ENCODE measurements at regions not wholly inside any gene's neighbourhood (a gene's known extent, or its start where the extent isn't known, plus 50 kb on each side); places are given as distances from the start of the nearest gene placed in this dataset.
"Not testable (repeated sequence)": the region's sequence is repeated elsewhere in the genome, so short reads cannot be mapped to it uniquely, and the experiment has no call there.

GRCh38 chr2:49753344-49753985 lies 599.1 kb upstream of the FSHR start:
- POLR2A ChIA-PET = no interaction called here
- DNase-seq = peak in 2 of 3 donors; percentile 11 to 24

DNA sequence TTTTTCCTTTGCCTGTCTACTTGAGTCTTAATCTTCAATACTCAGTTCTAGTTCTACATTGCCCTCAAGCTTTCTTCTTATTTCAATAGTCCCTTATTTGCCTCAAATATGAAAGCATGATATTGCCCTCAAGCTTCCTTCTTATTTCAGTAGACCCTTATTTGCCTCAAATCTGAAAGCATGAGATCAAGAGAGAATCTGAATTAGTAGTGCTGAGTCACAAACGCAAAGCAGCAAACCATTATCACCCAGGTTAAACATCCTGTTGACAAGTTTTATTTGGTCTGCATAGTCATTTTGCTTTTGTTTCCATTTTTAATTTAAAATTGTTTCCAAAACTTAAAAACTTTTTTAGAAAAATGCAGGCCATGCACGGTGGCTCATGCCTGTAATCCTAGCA lies 583.3 kb upstream of the FSHR start:
- no CpG with 5 or more reads among the region's 2 CpGs for WGBS (ENCODE audit: insufficient coverage)
- Histone ChIP-seq H3K27ac (ENCODE audit: insufficient read depth in 1 of 2, low read depth in 1 of 2, low read length in 2 of 2, poor library complexity in 1 of 2, severe bottlenecking in 2 of 2) (no peak overlapping the region), H3K27me3 (replicated peaks in 2 of 5; ENCODE audit: control insufficient read depth in 4 of 5, insufficient read depth in 5 of 5, low read length in 4 of 5) (no peaks in the 10 kb centered on the region), H3K4me3 (ENCODE audit: control insufficient read depth in 1 of 7, extremely low read depth in 1 of 7, insufficient read depth in 4 of 7, low read depth in 2 of 7, low read length in 6 of 7) (no peak overlapping the region), H3K9me3 (ENCODE audit: control extremely low read depth in 1 of 5, control insufficient read depth in 4 of 5, insufficient read depth in 2 of 5, low read depth in 1 of 5, low read length in 4 of 5) (peaks cover 0 to 6% (median 0%) of the 10 kb centered on the region in 5 experiments), H3K36me3 (ENCODE audit: control insufficient read depth in 4 of 4, insufficient read depth in 4 of 4, low read length in 3 of 4) (no peaks in the 10 kb centered on the region), H3K4me1 (ENCODE audit: control extremely low read depth in 1 of 4, control insufficient read depth in 4 of 4, insufficient read depth in 4 of 4, low read length in 3 of 4) (peaks cover 0 to 7% (median 4%) of the 10 kb centered on the region in 4 experiments)
- peak in 2 of 3 donors; percentile 45 to 63 for DNase-seq
- ChIA-PET POLR2A (no interaction called here), CTCF (interaction anchor here (1.4 kb wide), 1 partner anchor 9 kb away, joined by 4 read pairs; no protein-coding TSS in a partner anchor)

More at GRCh38 chr2:49753344-49753985, 599.1 kb upstream of the FSHR start:
- no peaks in the 10 kb centered on the region for H3K4me1 ChIP-seq (ENCODE audit: control extremely low read depth in 1 of 4, control insufficient read depth in 4 of 4, insufficient read depth in 4 of 4, low read length in 3 of 4)
- no peak overlapping the region for H3K4me3 ChIP-seq (ENCODE audit: control insufficient read depth in 1 of 7, extremely low read depth in 1 of 7, insufficient read depth in 4 of 7, low read depth in 2 of 7, low read length in 6 of 7)
- CTCF ChIA-PET = interaction anchor here (1.0 kb wide), 1 partner anchor 25 kb away, joined by 3 read pairs; no protein-coding TSS in a partner anchor
- H3K27ac ChIP-seq (ENCODE audit: insufficient read depth in 1 of 2, low read depth in 1 of 2, low read length in 2 of 2, poor library complexity in 1 of 2, severe bottlenecking in 2 of 2) = no peak overlapping the region
- no peaks in the 10 kb centered on the region for H3K27me3 ChIP-seq (replicated peaks in 2 of 5; ENCODE audit: control insufficient read depth in 4 of 5, insufficient read depth in 5 of 5, low read length in 4 of 5)
- H3K36me3 ChIP-seq (ENCODE audit: control insufficient read depth in 4 of 4, insufficient read depth in 4 of 4, low read length in 3 of 4) = no peaks in the 10 kb centered on the region
- H3K9me3 ChIP-seq (ENCODE audit: control extremely low read depth in 1 of 5, control insufficient read depth in 4 of 5, insufficient read depth in 2 of 5, low read depth in 1 of 5, low read length in 4 of 5) = no peaks in the 10 kb centered on the region
- WGBS (ENCODE audit: insufficient coverage) = 88% methylated on average over 7 of the region's 8 CpGs

DNA sequence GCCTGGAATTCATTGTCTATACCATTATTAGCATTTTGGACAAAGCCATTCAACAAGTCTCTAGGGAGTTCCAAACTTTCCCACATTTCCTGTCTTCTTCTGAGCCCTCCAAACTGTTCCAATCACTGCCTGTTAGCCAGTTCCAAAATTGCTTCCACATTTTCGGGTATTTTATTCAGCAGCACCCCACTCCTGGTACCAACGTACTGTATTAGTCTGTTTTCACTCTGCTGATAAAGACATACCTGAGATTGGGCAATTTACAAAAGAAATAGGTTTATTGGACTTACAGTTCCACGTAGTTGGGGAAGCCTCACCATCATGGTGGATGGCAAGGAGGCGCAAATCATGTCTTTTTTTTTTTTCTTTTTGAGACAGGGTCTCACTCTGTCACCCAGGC lies 578.6 kb upstream of the FSHR start:
- H3K36me3 ChIP-seq (ENCODE audit: control insufficient read depth in 4 of 4, insufficient read depth in 4 of 4, low read length in 3 of 4); H3K27ac ChIP-seq (ENCODE audit: insufficient read depth in 1 of 2, low read depth in 1 of 2, low read length in 2 of 2, poor library complexity in 1 of 2, severe bottlenecking in 2 of 2); DNase-seq; CTCF ChIA-PET; H3K4me3 ChIP-seq (ENCODE audit: control insufficient read depth in 1 of 7, extremely low read depth in 1 of 7, insufficient read depth in 4 of 7, low read depth in 2 of 7, low read length in 6 of 7); H3K9me3 ChIP-seq (ENCODE audit: control extremely low read depth in 1 of 5, control insufficient read depth in 4 of 5, insufficient read depth in 2 of 5, low read depth in 1 of 5, low read length in 4 of 5); H3K4me1 ChIP-seq (ENCODE audit: control extremely low read depth in 1 of 4, control insufficient read depth in 4 of 4, insufficient read depth in 4 of 4, low read length in 3 of 4); POLR2A ChIA-PET; H3K27me3 ChIP-seq (replicated peaks in 2 of 5; ENCODE audit: control insufficient read depth in 4 of 5, insufficient read depth in 5 of 5, low read length in 4 of 5): not testable (repeated sequence)
- 100% methylated on average over 4 of the region's 4 CpGs for WGBS (ENCODE audit: insufficient coverage)

GRCh38 chr2:49719241-49719640 lies 564.9 kb upstream of the FSHR start:
- H3K4me1 ChIP-seq (ENCODE audit: control extremely low read depth in 1 of 4, control insufficient read depth in 4 of 4, insufficient read depth in 4 of 4, low read length in 3 of 4) = peaks cover 0 to 15% (median 9%) of the 10 kb centered on the region in 4 experiments
- H3K9me3 ChIP-seq (ENCODE audit: control extremely low read depth in 1 of 5, control insufficient read depth in 4 of 5, insufficient read depth in 2 of 5, low read depth in 1 of 5, low read length in 4 of 5) = no peaks in the 10 kb centered on the region
- CTCF ChIA-PET = no interaction called here
- H3K36me3 ChIP-seq (ENCODE audit: control insufficient read depth in 4 of 4, insufficient read depth in 4 of 4, low read length in 3 of 4) = no peaks in the 10 kb centered on the region
- DNase-seq = peak; percentile 67 to 92 (median 81)
- H3K4me3 ChIP-seq (ENCODE audit: control insufficient read depth in 1 of 7, extremely low read depth in 1 of 7, insufficient read depth in 4 of 7, low read depth in 2 of 7, low read length in 6 of 7) = peak overlapping the region in 1 of 7 experiments; percentile 37
- no peak overlapping the region for H3K27ac ChIP-seq (ENCODE audit: insufficient read depth in 1 of 2, low read depth in 1 of 2, low read length in 2 of 2, poor library complexity in 1 of 2, severe bottlenecking in 2 of 2)
- POLR2A ChIA-PET = no interaction called here
- H3K27me3 ChIP-seq (replicated peaks in 2 of 5; ENCODE audit: control insufficient read depth in 4 of 5, insufficient read depth in 5 of 5, low read length in 4 of 5) = no peaks in the 10 kb centered on the region

- H3K4me3 ChIP-seq (ENCODE audit: control insufficient read depth in 1 of 7, extremely low read depth in 1 of 7, insufficient read depth in 4 of 7, low read depth in 2 of 7, low read length in 6 of 7) = no peak overlapping the region
- H3K27me3 ChIP-seq (replicated peaks in 2 of 5; ENCODE audit: control insufficient read depth in 4 of 5, insufficient read depth in 5 of 5, low read length in 4 of 5) = no peaks in the 10 kb centered on the region
- no peaks in the 10 kb centered on the region for H3K9me3 ChIP-seq (ENCODE audit: control extremely low read depth in 1 of 5, control insufficient read depth in 4 of 5, insufficient read depth in 2 of 5, low read depth in 1 of 5, low read length in 4 of 5)
- 100% methylated on average over 3 of the region's 4 CpGs for WGBS (ENCODE audit: insufficient coverage)
- ChIA-PET POLR2A (no interaction called here), CTCF (no interaction called here)
- H3K4me1 ChIP-seq (ENCODE audit: control extremely low read depth in 1 of 4, control insufficient read depth in 4 of 4, insufficient read depth in 4 of 4, low read length in 3 of 4) = peaks cover 0 to 15% (median 10%) of the 10 kb centered on the region in 4 experiments
- no peaks in the 10 kb centered on the region for H3K36me3 ChIP-seq (ENCODE audit: control insufficient read depth in 4 of 4, insufficient read depth in 4 of 4, low read length in 3 of 4)
- H3K27ac ChIP-seq (ENCODE audit: insufficient read depth in 1 of 2, low read depth in 1 of 2, low read length in 2 of 2, poor library complexity in 1 of 2, severe bottlenecking in 2 of 2) = no peak overlapping the region
- DNase-seq = no peak
Observed at GRCh38 chr2:49715597-49715996, 561.3 kb upstream of the FSHR start.

GRCh38 chr2:49714454-49714853 lies 560.1 kb upstream of the FSHR start:
- Histone ChIP-seq H3K27me3 (replicated peaks in 2 of 5; ENCODE audit: control insufficient read depth in 4 of 5, insufficient read depth in 5 of 5, low read length in 4 of 5) (no peaks in the 10 kb centered on the region), H3K9me3 (ENCODE audit: control extremely low read depth in 1 of 5, control insufficient read depth in 4 of 5, insufficient read depth in 2 of 5, low read depth in 1 of 5, low read length in 4 of 5) (no peaks in the 10 kb centered on the region), H3K27ac (ENCODE audit: insufficient read depth in 1 of 2, low read depth in 1 of 2, low read length in 2 of 2, poor library complexity in 1 of 2, severe bottlenecking in 2 of 2) (no peak overlapping the region), H3K4me3 (ENCODE audit: control insufficient read depth in 1 of 7, extremely low read depth in 1 of 7, insufficient read depth in 4 of 7, low read depth in 2 of 7, low read length in 6 of 7) (no peak overlapping the region), H3K36me3 (ENCODE audit: control insufficient read depth in 4 of 4, insufficient read depth in 4 of 4, low read length in 3 of 4) (no peaks in the 10 kb centered on the region), H3K4me1 (ENCODE audit: control extremely low read depth in 1 of 4, control insufficient read depth in 4 of 4, insufficient read depth in 4 of 4, low read length in 3 of 4) (peaks cover 0 to 5% (median 5%) of the 10 kb centered on the region in 4 experiments)
- ChIA-PET POLR2A (no interaction called here), CTCF (interaction anchor here (0.6 to 1.2 kb wide), 2 partner anchors 8 to 517 kb away, joined by 3 to 4 read pairs; no protein-coding TSS in a partner anchor)
- peak; percentile 19 to 58 (median 22) for DNase-seq
- 78% methylated on average over 2 of the region's 2 CpGs for WGBS (ENCODE audit: insufficient coverage)

GRCh38 chr2:49702740-49703139 lies 548.4 kb upstream of the FSHR start:
- Histone ChIP-seq H3K9me3 (ENCODE audit: control extremely low read depth in 1 of 5, control insufficient read depth in 4 of 5, insufficient read depth in 2 of 5, low read depth in 1 of 5, low read length in 4 of 5) (no peaks in the 10 kb centered on the region), H3K36me3 (ENCODE audit: control insufficient read depth in 4 of 4, insufficient read depth in 4 of 4, low read length in 3 of 4) (no peaks in the 10 kb centered on the region), H3K27me3 (replicated peaks in 2 of 5; ENCODE audit: control insufficient read depth in 4 of 5, insufficient read depth in 5 of 5, low read length in 4 of 5) (no peaks in the 10 kb centered on the region), H3K27ac (ENCODE audit: insufficient read depth in 1 of 2, low read depth in 1 of 2, low read length in 2 of 2, poor library complexity in 1 of 2, severe bottlenecking in 2 of 2) (no peak overlapping the region), H3K4me1 (ENCODE audit: control extremely low read depth in 1 of 4, control insufficient read depth in 4 of 4, insufficient read depth in 4 of 4, low read length in 3 of 4) (no peaks in the 10 kb centered on the region), H3K4me3 (ENCODE audit: control insufficient read depth in 1 of 7, extremely low read depth in 1 of 7, insufficient read depth in 4 of 7, low read depth in 2 of 7, low read length in 6 of 7) (no peak overlapping the region)
- peak in 1 of 3 donors; percentile 15 for DNase-seq
- 94% methylated on average over 3 of the region's 3 CpGs for WGBS (ENCODE audit: insufficient coverage)
- POLR2A ChIA-PET = no interaction called here
- CTCF ChIA-PET = no interaction called here

Measured in common myeloid progenitor, CD34-positive (primary cell).